ENCODE measurements at regions not wholly inside any gene's neighbourhood (a gene's known extent, or its start where the extent isn't known, plus 50 kb on each side); places are given as distances from the start of the nearest gene placed in this dataset.
"Not testable (repeated sequence)": the region's sequence is repeated elsewhere in the genome, so short reads cannot be mapped to it uniquely, and the experiment has no call there.

DNA sequence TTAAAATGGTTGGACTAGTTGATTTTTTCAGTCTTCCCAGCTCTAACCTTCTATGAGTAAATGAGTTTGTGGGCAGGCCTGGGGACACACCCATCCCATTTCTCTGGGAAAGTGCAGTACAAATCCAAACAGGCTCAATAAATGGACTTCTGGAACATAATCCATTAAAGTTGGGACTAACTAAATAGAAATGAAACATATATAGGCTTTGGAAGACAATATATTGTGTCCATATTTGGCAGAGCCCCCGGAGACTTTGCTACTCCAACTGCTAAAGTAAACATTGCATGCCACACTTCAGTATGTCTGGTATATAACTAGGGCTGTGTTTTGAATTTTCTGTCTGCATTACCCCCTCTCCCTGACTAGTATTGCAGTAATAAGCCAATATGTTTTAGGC, 191.4 kb upstream of the DAB2 start:
- TF ChIP-seq, protein P1, sequence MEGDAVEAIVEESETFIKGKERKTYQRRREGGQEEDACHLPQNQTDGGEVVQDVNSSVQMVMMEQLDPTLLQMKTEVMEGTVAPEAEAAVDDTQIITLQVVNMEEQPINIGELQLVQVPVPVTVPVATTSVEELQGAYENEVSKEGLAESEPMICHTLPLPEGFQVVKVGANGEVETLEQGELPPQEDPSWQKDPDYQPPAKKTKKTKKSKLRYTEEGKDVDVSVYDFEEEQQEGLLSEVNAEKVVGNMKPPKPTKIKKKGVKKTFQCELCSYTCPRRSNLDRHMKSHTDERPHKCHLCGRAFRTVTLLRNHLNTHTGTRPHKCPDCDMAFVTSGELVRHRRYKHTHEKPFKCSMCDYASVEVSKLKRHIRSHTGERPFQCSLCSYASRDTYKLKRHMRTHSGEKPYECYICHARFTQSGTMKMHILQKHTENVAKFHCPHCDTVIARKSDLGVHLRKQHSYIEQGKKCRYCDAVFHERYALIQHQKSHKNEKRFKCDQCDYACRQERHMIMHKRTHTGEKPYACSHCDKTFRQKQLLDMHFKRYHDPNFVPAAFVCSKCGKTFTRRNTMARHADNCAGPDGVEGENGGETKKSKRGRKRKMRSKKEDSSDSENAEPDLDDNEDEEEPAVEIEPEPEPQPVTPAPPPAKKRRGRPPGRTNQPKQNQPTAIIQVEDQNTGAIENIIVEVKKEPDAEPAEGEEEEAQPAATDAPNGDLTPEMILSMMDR (IDR thresholded peaks at IDR 0.05; ENCODE audit: insufficient read depth, low read depth, low read length, missing control alignments), result no peak
- DNase-seq (ENCODE audit: low read depth), result peak; percentile 17
- H3K4me3 ChIP-seq (ENCODE audit: low read length), result no peak overlapping the region

DNA sequence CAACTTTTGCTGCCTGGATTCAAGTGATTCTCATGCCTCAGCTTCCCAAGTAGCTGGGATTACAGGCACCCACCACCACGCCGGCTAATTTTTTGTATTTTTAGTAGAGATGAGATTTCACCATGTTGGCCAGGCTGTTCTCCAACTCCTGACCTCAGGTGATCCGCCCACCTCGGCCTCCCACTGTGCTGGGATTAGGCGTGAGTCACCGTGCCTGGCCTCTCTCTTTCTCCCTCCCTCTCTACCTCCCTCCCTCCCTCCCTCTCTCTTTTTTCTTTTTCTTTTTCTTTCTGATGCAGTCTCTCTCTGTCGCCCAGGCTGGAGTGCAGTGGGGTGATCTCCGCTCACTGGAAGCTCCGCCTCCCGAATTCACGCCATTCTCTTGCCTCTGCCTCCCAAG, 186.3 kb upstream of the DAB2 start:
- not testable (repeated sequence) for H3K4me3 ChIP-seq (ENCODE audit: low read length); DNase-seq (ENCODE audit: low read depth)

DNA sequence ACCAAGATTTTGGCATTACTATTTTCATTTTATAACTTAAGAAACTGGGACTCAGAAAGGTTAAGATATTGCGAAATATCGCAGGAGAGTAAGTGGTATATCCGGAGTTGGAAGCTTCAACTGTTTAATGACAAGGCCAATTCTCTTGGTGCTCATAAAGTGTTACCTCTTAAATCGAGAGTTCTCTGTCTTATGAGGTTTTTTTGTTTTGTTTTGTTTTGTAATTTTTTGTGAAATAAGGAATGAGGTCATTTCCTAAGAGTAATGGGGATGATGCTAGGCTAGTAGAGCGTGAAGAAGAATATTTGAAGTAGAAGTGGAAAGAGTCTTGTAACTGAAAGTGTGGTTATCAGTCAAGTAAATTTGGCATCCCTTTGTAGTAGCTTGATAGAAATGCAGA, 183.2 kb upstream of the DAB2 start:
- DNase-seq (ENCODE audit: low read depth), result no peak
- TF ChIP-seq, protein P1 (IDR thresholded peaks at IDR 0.05; ENCODE audit: insufficient read depth, low read depth, low read length, missing control alignments), result no peak
- no peak overlapping the region for H3K4me3 ChIP-seq (ENCODE audit: low read length)

DNA sequence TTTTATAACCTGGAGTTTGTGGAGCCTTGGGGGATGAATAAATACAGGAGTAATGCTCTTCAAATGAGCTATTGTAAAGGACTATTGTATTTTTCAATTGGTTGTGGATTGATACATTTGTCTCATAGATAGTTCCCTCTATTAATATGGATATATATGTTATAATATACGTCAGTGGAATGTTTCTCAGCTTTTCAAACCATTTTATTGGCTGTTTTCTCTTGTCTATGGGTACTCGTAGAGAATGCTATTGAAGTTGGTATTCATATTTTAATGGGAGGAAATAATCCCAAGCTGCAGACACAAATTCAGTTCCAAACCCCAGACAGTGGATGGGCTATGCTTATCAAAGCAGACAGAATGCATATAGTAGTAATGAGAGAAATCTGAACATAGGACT, 181.8 kb upstream of the DAB2 start:
- H3K4me3 ChIP-seq (ENCODE audit: low read length), result no peak overlapping the region
- TF ChIP-seq, protein P1 (IDR thresholded peaks at IDR 0.05; ENCODE audit: insufficient read depth, low read depth, low read length, missing control alignments), result no peak
- DNase-seq (ENCODE audit: low read depth), result no peak

DNA sequence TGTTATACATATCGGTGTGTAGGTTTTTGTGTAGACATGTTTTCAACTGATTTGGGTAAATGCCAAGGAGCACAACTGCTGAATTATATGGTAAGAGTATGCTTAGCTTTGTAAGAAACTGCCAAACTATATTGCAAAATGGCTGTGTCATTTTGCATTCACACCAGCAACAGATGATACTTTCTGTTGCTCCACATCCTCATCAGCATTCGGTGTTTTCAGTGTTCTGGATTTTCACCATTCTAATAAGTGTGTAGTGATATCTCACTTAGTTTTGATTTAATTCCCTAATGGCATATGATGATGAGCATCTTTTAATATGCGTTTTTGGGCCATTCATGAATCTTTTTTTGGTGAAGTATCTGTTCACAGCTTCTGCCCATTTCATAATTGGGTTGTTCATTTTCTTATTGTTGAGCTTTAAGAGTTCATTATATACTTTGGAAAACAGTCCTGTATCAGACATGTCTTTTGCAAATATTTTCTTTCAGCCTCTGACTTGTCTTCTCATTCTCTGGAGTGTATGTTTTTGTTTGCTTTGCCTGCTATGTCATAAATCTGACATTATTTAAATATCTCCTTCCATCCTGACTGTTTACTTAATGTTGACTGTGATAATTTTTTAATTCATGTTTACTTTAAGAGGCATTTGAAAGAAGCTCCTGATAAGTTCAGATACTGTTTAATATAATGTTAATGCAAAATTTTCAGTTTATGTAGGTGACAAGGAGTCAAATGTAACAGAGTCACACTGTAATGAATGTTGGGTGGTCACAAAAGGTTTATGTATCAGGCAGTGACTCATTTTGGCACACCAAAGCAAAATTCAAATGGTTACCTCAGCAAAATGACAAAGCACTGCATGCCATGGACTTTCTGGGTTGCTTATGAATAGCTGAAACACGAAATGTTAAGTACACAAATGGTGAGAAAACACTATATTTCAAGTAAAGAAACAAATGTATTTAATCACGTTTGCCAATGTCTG, 181.1 kb upstream of the DAB2 start:
- H3K4me3 ChIP-seq (ENCODE audit: low read length), result no peak overlapping the region
- DNase-seq (ENCODE audit: low read depth), result peak; percentile 50
- TF ChIP-seq, protein P1 (IDR thresholded peaks at IDR 0.05; ENCODE audit: insufficient read depth, low read depth, low read length, missing control alignments), result no peak

DNA sequence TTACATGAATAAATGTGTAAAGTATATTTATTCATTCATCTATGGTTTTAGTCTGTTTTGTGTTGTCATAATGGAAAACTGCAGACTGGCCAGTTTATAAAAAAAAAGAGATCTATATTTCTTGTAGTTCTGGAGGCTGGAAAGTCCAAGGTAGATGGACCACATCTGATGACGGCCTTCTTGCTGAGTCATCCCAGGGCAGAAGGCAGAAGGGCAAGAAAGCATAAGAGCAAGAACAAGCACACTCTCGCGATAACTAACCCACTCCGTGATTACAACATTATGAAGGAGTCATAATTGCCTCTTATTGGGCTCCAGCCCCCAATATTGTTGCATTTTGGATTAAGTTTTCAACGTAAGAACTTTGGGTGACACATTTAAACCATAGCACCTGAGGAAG, 180.4 kb upstream of the DAB2 start:
- TF ChIP-seq, protein P1 (IDR thresholded peaks at IDR 0.05; ENCODE audit: insufficient read depth, low read depth, low read length, missing control alignments), result no peak
- H3K4me3 ChIP-seq (ENCODE audit: low read length), result no peak overlapping the region
- DNase-seq (ENCODE audit: low read depth), result peak; percentile 28

DNA sequence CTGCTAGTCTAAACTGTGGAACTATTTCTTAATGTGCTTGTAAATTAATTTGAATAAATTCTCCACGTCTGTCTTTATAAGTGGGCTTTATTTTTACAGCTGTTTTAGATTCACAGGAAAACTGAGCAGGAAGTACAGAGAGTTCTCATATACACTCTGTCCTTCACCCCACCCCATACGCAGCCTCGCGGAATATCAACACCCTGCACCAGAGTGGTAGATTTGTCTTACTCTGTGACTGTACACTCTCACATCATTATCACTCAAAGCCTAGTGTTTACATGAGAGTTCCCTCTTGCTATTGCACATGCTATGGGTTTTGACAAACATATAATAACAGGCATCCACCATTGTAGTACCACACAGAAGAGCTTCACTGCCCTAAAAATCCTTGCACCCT, 179.7 kb upstream of the DAB2 start:
- no peak overlapping the region for H3K4me3 ChIP-seq (ENCODE audit: low read length)
- DNase-seq (ENCODE audit: low read depth), result no peak
- TF ChIP-seq, protein P1 (IDR thresholded peaks at IDR 0.05; ENCODE audit: insufficient read depth, low read depth, low read length, missing control alignments), result no peak
